ENCODE measurements at regions not wholly inside any gene's neighbourhood (a gene's known extent, or its start where the extent isn't known, plus 50 kb on each side); places are given as distances from the start of the nearest gene placed in this dataset.

GRCh38 chr19:13652810-13653590, 111.3 kb upstream of the MRI1 start:
- Histone ChIP-seq H3K27ac (no peak overlapping the region), H3K9me3 (no peaks in the 10 kb centered on the region), H3K27me3 (no peaks in the 10 kb centered on the region), H3K36me3 (no peaks in the 10 kb centered on the region), H3K4me1 (no peaks in the 10 kb centered on the region), H3K4me3 (no peak overlapping the region)
- WGBS, 2 donors = 74 to 78% methylated on average over 5 of the region's 5 CpGs
- no peak for ATAC-seq (ENCODE audit: low FRiP score in 2 of 2)
- TF ChIP-seq CTCF (IDR thresholded peaks at IDR 0.05) (no peak), EP300 (IDR thresholded peaks at IDR 0.05) (no peak)
- DNase-seq = no peak

DNA sequence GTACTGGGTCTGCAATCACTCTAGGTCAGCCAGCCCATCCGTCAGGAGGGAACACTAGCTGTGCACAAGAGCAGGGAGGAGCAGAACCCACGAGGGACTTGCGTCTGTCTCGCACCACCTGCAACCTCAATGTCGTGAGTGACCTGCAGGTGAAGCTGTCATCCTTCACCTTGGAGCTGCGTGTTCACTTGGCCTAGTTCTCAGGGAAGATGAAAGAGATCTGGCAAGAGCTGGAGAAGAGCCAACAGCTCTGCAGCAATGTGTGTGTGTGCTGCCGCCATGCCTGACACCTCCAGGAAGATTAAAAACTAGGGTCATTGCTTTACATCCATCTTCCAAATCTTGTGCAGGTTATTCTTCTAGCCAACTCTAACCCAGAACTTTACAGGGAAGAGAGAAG, 117.6 kb upstream of the MRI1 start:
- DNase-seq = no peak
- Histone ChIP-seq H3K36me3 (no peaks in the 10 kb centered on the region), H3K4me1 (no peaks in the 10 kb centered on the region), H3K4me3 (no peak overlapping the region), H3K9me3 (no peaks in the 10 kb centered on the region), H3K27ac (no peak overlapping the region), H3K27me3 (no peaks in the 10 kb centered on the region)
- TF ChIP-seq CTCF (IDR thresholded peaks at IDR 0.05) = no peak
- no peak for TF ChIP-seq EP300 (IDR thresholded peaks at IDR 0.05)
- TF ChIP-seq POLR2A (IDR thresholded peaks at IDR 0.05) = no peak
- no peak for TF ChIP-seq POLR2AphosphoS5 (IDR thresholded peaks at IDR 0.05)
- ATAC-seq (ENCODE audit: low FRiP score in 2 of 2) = no peak
- WGBS, 2 donors = 65 to 70% methylated on average over 7 of the region's 7 CpGs

- whole genome bisulfite sequencing, 2 donors = 92 to 95% methylated on average over 3 of the region's 3 CpGs
- no peak for ATAC-seq (ENCODE audit: low FRiP score in 2 of 2)
- H3K36me3 ChIP-seq = no peaks in the 10 kb centered on the region
Measured at GRCh38 chr19:13644645-13645044, 119.7 kb upstream of the MRI1 start.

DNA sequence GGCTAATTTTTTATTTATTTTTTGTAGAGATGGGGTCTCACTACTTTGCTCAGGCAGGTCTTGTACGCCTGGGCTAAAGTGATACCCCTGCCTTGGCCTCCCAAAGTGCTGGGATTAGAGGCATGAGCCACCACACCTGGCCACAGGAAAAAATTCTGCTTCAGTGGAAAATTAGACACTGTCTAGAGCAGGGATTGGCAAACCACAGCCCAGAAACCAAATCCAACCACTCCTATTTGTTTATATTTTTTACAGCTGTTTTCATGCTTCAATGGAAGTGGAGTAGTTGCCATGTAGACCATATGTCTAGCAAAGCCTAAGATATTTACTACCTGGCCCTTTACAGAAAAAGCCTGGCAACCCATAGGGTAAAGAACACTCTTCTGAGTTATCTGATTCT, 123.7 kb upstream of the MRI1 start:
- TF ChIP-seq CTCF (IDR thresholded peaks at IDR 0.05) (no peak), POLR2A (IDR thresholded peaks at IDR 0.05) (no peak), EP300 (IDR thresholded peaks at IDR 0.05) (no peak), POLR2AphosphoS5 (IDR thresholded peaks at IDR 0.05) (no peak)
- H3K4me3 ChIP-seq = no peak overlapping the region
- ATAC-seq (ENCODE audit: low FRiP score in 2 of 2) (no peak), DNase-seq (no peak)
- WGBS, 2 donors = 70 to 81% methylated on average over 1 of the region's 1 CpG
- H3K9me3 ChIP-seq = no peaks in the 10 kb centered on the region
- H3K27me3 ChIP-seq = no peaks in the 10 kb centered on the region
- H3K36me3 ChIP-seq = no peaks in the 10 kb centered on the region
- no peak overlapping the region for H3K27ac ChIP-seq
- no peaks in the 10 kb centered on the region for H3K4me1 ChIP-seq

More at GRCh38 chr19:13644645-13645044, 119.7 kb upstream of the MRI1 start:
- Histone ChIP-seq H3K4me1 (no peaks in the 10 kb centered on the region), H3K4me3 (no peak overlapping the region), H3K9me3 (no peaks in the 10 kb centered on the region), H3K27ac (no peak overlapping the region), H3K27me3 (no peaks in the 10 kb centered on the region)
- TF ChIP-seq POLR2A (IDR thresholded peaks at IDR 0.05) (no peak), POLR2AphosphoS5 (IDR thresholded peaks at IDR 0.05) (no peak), EP300 (IDR thresholded peaks at IDR 0.05) (no peak), CTCF (IDR thresholded peaks at IDR 0.05) (no peak)
- no peak for DNase-seq

DNA sequence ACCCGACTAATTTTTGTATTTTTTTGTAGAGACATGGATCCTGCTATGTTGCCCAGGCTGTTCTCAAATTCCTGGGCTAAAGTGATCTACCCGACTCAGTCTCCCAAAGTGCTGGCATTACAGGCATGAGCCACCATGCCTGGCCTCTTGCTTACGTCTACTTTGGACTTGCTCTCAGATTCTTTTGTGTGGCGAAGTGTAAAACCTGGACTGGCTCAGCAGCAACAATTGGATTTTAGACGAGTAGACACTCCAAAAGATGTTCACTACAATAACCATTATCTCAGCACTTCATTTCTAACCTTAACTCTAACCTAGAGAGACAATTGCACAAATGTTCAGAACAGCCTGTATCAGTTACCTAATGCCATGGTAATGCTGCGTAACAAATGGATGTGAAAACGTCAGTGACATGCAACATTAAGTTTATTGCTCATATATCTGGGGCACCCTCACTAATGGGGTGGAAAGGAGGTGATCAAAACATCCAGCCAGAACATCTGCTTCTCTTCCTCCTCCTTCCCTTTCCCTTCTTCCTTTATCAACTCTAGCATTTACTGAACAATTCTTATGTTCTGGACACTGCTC, 124.9 kb upstream of the MRI1 start:
- DNase-seq (no peak), ATAC-seq (ENCODE audit: low FRiP score in 2 of 2) (no peak)
- Histone ChIP-seq H3K36me3 (no peaks in the 10 kb centered on the region), H3K9me3 (no peaks in the 10 kb centered on the region), H3K4me1 (no peaks in the 10 kb centered on the region), H3K27ac (no peak overlapping the region), H3K4me3 (no peak overlapping the region), H3K27me3 (no peaks in the 10 kb centered on the region)
- TF ChIP-seq CTCF (IDR thresholded peaks at IDR 0.05) (no peak), POLR2AphosphoS5 (IDR thresholded peaks at IDR 0.05) (no peak), POLR2A (IDR thresholded peaks at IDR 0.05) (no peak), EP300 (IDR thresholded peaks at IDR 0.05) (no peak)
- WGBS, 2 donors = 72% methylated on average over 7 of the region's 7 CpGs
